ENCODE measurements at regions not wholly inside any gene's neighbourhood (a gene's known extent, or its start where the extent isn't known, plus 50 kb on each side); places are given as distances from the start of the nearest gene placed in this dataset.

DNA sequence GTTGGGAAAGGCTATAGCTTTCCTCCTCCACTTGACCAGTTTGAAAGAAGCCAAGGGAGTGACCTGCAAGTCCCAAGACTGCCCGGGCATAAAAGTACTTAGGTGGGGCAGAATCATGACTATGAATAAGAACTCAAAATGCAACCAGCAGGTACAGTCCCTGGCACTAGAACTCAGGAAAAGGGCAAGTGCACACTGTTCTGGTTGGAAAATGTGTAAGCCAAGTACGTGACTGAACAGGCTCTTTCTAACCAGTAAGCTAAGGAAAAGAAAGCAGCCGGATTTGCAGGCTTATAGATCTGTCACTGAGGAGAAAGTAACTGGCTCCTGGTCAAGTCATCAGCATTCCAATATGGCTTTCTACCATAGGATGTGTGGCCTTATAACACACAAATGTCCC is 101.2 kb upstream of the SLC4A7 start:
- H3K27ac ChIP-seq: peak overlapping the region; percentile 47

GRCh38 chr3:27584874-27585273 is 100.7 kb upstream of the SLC4A7 start:
- H3K27ac ChIP-seq: peak overlapping the region; percentile 47
- TF ChIP-seq, protein P1, sequence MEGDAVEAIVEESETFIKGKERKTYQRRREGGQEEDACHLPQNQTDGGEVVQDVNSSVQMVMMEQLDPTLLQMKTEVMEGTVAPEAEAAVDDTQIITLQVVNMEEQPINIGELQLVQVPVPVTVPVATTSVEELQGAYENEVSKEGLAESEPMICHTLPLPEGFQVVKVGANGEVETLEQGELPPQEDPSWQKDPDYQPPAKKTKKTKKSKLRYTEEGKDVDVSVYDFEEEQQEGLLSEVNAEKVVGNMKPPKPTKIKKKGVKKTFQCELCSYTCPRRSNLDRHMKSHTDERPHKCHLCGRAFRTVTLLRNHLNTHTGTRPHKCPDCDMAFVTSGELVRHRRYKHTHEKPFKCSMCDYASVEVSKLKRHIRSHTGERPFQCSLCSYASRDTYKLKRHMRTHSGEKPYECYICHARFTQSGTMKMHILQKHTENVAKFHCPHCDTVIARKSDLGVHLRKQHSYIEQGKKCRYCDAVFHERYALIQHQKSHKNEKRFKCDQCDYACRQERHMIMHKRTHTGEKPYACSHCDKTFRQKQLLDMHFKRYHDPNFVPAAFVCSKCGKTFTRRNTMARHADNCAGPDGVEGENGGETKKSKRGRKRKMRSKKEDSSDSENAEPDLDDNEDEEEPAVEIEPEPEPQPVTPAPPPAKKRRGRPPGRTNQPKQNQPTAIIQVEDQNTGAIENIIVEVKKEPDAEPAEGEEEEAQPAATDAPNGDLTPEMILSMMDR (conservative IDR thresholded peaks at IDR 0.05): no peak

More for the DNA sequence above, 101.2 kb upstream of the SLC4A7 start:
- TF ChIP-seq, protein P1 (conservative IDR thresholded peaks at IDR 0.05): no peak

DNA sequence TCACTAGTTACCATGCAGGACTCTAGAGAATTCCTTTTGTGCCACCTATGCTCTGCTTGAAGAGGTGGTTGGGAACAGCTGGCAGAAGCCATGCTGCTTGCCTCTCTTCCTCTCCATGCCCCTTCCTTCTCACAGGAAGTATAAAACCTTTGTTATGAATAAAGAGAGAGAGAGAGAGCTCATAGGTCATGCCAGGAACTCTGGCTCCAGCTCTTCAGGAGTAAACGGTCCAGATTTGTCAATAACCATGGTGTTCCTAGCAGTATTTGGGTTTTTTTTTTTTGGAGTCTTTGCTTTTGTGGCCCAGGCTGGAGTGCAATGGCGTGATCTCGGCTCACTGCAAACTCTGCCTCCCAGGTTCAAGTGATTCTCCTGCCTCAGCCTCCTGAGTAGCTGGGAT is 97.7 kb upstream of the SLC4A7 start:
- peak overlapping the region; percentile 13; the same call in 1 of the 2 replicates for H3K27ac ChIP-seq

DNA sequence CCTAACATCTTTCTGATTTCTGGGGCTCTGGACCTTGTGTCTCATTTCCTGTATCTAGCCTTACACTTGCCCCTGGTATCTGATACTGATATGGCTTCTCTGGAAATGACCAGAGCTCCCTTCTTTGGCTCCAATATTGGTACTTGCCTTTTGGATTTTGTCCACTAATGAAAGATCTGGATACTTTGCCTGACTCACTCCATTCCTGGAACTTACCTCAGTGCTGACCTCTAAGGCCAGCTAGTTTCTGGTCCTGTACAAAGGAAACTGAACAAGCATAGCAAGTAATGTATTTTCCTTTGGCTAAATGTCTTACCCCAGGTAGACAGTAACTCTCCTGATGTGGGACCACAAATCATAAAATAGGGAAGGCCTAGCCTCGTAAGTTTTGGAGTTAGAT is 93.8 kb upstream of the SLC4A7 start:
- H3K27ac ChIP-seq: no peak overlapping the region
- TF ChIP-seq, protein P1 (conservative IDR thresholded peaks at IDR 0.05): no peak

More for the DNA sequence above, 97.7 kb upstream of the SLC4A7 start:
- TF ChIP-seq, protein P1 (conservative IDR thresholded peaks at IDR 0.05): no peak

GRCh38 chr3:27577504-27577903 is 93.3 kb upstream of the SLC4A7 start:
- no peak overlapping the region for H3K27ac ChIP-seq
- TF ChIP-seq, protein P1 (conservative IDR thresholded peaks at IDR 0.05): no peak

DNA sequence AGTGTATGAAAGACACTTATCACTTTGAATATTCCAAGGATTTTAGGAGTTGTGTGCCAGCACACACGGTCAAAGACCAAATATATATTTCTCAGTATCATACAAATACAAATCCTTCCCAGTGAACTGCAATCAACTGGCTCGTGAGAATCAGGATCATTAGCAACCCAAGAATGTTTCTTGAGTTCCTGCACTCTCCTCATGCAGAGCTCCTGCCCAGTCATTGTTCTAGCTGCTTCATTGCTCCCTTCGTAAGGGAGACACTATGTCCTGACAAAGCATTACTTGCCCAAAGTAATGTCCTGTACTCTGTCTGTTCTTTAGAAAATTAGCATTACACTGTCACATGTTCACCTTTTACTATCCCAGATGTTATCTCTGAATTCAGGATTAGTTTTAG is 92.0 kb upstream of the SLC4A7 start:
- TF ChIP-seq, protein P1 (conservative IDR thresholded peaks at IDR 0.05): no peak
- H3K27ac ChIP-seq: no peak overlapping the region

- TF ChIP-seq, protein P1 (conservative IDR thresholded peaks at IDR 0.05): no peak
- no peak overlapping the region for H3K27ac ChIP-seq
Measured at GRCh38 chr3:27575499-27575898, 91.3 kb upstream of the SLC4A7 start.

- TF ChIP-seq, protein P1 (conservative IDR thresholded peaks at IDR 0.05): no peak
- H3K27ac ChIP-seq: no peak overlapping the region
Measured at GRCh38 chr3:27574438-27574795, 90.2 kb upstream of the SLC4A7 start.

All from VCaP (cell line).